Testis (tissue), 2 donors: ENCODE measurements at regions not wholly inside any gene's neighbourhood (a gene's known extent, or its start where the extent isn't known, plus 50 kb on each side); places are given as distances from the start of the nearest gene placed in this dataset.

Experiments
- POLR2A ChIP-seq: fragments of 450-650 bp; IDR thresholded peaks from one replicate; pipeline ENCODE4 v1.6.1; 2017; ENCODE audit warnings: antibody characterized with exemption, mild to moderate bottlenecking, moderate library complexity
- TF ChIP-seq, protein P1 (sequence below), 3 experiments: fragments of 450-650 bp in 2 of 3; fragments of 200-600 bp in 1 of 3; sonication (generic) in 1 of 3; IDR thresholded peaks; one replicate each; pipeline ENCODE4 v1.5.1; 2016 to 2019; ENCODE audit warnings: antibody characterized with exemption in 3 of 3, mild to moderate bottlenecking in 2 of 3, moderate library complexity in 1 of 3

DNA sequence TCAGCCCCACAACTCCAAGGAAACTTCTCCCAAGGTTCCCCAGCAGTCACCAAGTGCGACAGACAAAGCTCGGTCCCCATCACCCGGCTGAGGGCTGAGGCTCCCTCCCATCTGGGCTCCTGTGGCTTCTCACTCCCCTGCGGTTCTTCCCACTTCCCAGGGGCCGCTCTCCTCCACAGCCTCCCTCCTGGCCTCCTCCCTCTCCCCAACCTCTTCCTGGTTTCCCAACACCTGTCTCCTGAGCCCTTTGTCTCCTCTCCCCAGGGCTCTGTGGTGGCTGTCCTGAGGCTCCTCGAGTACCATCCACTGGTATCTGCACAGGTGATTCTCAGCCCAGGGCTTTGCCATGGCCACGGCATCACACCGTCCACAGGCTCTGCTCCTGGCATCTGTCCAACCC is 113.2 kb upstream of the NSMCE3 start:
- TF ChIP-seq, protein P1, sequence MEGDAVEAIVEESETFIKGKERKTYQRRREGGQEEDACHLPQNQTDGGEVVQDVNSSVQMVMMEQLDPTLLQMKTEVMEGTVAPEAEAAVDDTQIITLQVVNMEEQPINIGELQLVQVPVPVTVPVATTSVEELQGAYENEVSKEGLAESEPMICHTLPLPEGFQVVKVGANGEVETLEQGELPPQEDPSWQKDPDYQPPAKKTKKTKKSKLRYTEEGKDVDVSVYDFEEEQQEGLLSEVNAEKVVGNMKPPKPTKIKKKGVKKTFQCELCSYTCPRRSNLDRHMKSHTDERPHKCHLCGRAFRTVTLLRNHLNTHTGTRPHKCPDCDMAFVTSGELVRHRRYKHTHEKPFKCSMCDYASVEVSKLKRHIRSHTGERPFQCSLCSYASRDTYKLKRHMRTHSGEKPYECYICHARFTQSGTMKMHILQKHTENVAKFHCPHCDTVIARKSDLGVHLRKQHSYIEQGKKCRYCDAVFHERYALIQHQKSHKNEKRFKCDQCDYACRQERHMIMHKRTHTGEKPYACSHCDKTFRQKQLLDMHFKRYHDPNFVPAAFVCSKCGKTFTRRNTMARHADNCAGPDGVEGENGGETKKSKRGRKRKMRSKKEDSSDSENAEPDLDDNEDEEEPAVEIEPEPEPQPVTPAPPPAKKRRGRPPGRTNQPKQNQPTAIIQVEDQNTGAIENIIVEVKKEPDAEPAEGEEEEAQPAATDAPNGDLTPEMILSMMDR (IDR thresholded peaks at IDR 0.05) = no peak
- TF ChIP-seq POLR2A = no peak
